Epithelial cell of esophagus (primary cell): ENCODE measurements at regions not wholly inside any gene's neighbourhood (a gene's known extent, or its start where the extent isn't known, plus 50 kb on each side); places are given as distances from the start of the nearest gene placed in this dataset.

Source experiments
- DNase-seq: peaks from one replicate; pipeline ENCODE4 v3.0.0; 2010; ENCODE audit warnings: low read depth
- H3K4me3 ChIP-seq: 2 replicates; pipeline ENCODE4 v1.5.1; 2011; ENCODE audit warnings: mild to moderate bottlenecking, low read length, control low read depth
- TF ChIP-seq, protein P1 (sequence below): IDR thresholded peaks from 2 replicates; pipeline ENCODE4 v1.5.1; 2011; ENCODE audit warnings: low read depth, mild to moderate bottlenecking, low read length, control low read depth, inconsistent platforms; ENCODE audit not compliant: insufficient read depth; ENCODE audit errors: missing control alignments

DNA sequence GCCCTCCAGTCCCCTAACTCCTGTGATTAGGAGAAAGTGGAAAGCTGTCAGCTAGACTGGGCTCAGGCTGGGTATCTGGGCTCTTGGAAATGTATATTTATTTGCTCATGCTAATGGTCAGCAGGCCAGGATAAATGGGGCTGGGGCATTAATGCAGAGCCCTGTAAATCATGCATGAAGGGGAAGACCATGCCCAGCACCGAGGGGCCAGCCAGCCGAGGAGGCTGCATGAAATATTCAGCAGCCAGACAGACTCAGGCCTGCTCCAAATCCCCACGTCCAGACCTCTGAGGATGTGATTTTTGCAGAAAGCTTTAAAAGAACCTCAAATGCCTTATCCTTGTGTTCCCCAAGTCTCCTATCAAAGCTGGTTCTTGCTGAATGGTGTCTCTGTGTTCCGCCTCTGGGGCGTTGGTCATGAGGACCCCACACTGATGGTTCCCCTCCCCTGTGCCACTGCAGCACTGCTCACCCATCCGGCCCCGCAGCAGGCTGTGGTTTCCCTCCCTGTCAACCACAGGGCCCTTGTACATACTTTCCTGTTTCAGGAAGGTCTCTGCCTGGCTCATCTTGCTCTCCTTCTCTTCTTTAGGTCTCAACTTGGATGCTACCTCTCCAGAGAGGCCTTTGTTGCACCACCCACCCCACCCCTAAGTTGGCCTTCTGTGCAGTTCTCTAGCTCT, 358.4 kb downstream of the CDH26 start:
- H3K4me3 ChIP-seq: no peak overlapping the region
- DNase-seq: no peak
- TF ChIP-seq, protein P1, sequence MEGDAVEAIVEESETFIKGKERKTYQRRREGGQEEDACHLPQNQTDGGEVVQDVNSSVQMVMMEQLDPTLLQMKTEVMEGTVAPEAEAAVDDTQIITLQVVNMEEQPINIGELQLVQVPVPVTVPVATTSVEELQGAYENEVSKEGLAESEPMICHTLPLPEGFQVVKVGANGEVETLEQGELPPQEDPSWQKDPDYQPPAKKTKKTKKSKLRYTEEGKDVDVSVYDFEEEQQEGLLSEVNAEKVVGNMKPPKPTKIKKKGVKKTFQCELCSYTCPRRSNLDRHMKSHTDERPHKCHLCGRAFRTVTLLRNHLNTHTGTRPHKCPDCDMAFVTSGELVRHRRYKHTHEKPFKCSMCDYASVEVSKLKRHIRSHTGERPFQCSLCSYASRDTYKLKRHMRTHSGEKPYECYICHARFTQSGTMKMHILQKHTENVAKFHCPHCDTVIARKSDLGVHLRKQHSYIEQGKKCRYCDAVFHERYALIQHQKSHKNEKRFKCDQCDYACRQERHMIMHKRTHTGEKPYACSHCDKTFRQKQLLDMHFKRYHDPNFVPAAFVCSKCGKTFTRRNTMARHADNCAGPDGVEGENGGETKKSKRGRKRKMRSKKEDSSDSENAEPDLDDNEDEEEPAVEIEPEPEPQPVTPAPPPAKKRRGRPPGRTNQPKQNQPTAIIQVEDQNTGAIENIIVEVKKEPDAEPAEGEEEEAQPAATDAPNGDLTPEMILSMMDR: no peak

GRCh38 chr20:60317401-60317800, 359.2 kb downstream of the CDH26 start:
- TF ChIP-seq, protein P1: no peak
- no peak overlapping the region for H3K4me3 ChIP-seq
- DNase-seq: no peak

DNA sequence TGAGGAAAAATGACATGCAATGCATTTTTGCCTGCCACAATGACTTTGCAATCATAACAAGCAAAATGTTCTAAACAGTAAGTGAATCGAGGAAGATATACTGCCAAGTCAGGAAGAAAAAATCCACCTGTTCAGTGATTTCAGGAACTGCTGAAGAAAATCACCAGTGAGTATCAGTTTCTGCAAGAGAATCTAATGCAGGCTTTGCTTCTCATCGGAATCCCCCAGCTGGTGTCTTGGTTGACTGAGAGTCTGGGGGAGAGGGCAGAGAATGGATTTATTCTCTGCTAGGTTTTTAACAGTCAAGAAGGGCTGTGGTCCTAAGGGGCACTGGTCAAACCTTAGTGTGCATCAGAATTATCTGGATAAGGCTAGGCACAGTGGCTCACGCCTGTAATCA, 363.4 kb downstream of the CDH26 start:
- DNase-seq: no peak
- no peak overlapping the region for H3K4me3 ChIP-seq
- TF ChIP-seq, protein P1: no peak

GRCh38 chr20:60326821-60327220, 368.6 kb downstream of the CDH26 start:
- DNase-seq: no peak
- TF ChIP-seq, protein P1: no peak
- H3K4me3 ChIP-seq: no peak overlapping the region

GRCh38 chr20:60327971-60328660, 369.9 kb downstream of the CDH26 start:
- H3K4me3 ChIP-seq: no peak overlapping the region
- TF ChIP-seq, protein P1: no peak
- no peak for DNase-seq

GRCh38 chr20:60330461-60330860, 372.2 kb downstream of the CDH26 start:
- TF ChIP-seq, protein P1: no peak
- DNase-seq: no peak
- H3K4me3 ChIP-seq: no peak overlapping the region
